ENCODE measurements at regions not wholly inside any gene's neighbourhood (a gene's known extent, or its start where the extent isn't known, plus 50 kb on each side); places are given as distances from the start of the nearest gene placed in this dataset.

- no peak for DNase-seq (ENCODE audit: low read depth in 4 of 4, low spot score in 3 of 4)
These were observed 462.0 kb downstream of the INSC start for GRCh38 chr11:15576769-15577168.

DNA sequence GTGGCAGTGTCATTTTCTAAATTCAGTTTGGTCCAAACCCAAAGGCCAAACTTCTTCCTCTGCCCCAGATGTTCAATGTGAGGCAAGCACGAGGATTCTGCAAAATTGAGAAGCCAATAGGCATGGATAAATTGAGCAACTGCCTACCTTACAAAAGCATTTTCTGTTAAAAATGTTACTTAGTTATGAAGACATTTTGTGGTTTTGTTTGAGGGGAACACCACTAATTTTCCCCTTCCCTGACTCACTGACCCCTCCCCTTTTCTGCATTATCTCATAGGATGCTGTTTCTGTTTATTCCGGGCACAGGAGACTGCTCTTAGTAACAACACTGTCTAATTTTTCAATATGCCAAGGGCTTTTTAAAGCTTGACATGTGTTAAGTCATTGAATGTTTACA, 462.8 kb downstream of the INSC start:
- DNase-seq (ENCODE audit: low read depth in 4 of 4, low spot score in 3 of 4) = no peak

GRCh38 chr11:15579287-15580001, 464.7 kb downstream of the INSC start:
- no peak for DNase-seq (ENCODE audit: low read depth in 4 of 4, low spot score in 3 of 4)

GRCh38 chr11:15580056-15580774, 465.5 kb downstream of the INSC start:
- no peak for DNase-seq (ENCODE audit: low read depth in 4 of 4, low spot score in 3 of 4)

GRCh38 chr11:15580775-15581095, 466.0 kb downstream of the INSC start:
- DNase-seq (ENCODE audit: low read depth in 4 of 4, low spot score in 3 of 4) = no peak

- no peak for DNase-seq (ENCODE audit: low read depth in 4 of 4, low spot score in 3 of 4)
These were observed 469.4 kb downstream of the INSC start for GRCh38 chr11:15584158-15584557.

- no peak for DNase-seq (ENCODE audit: low read depth in 4 of 4, low spot score in 3 of 4)
These were observed 471.0 kb downstream of the INSC start for GRCh38 chr11:15585602-15586331.

- no peak for DNase-seq (ENCODE audit: low read depth in 4 of 4, low spot score in 3 of 4)
These were observed 472.2 kb downstream of the INSC start for GRCh38 chr11:15586741-15587473.

DNA sequence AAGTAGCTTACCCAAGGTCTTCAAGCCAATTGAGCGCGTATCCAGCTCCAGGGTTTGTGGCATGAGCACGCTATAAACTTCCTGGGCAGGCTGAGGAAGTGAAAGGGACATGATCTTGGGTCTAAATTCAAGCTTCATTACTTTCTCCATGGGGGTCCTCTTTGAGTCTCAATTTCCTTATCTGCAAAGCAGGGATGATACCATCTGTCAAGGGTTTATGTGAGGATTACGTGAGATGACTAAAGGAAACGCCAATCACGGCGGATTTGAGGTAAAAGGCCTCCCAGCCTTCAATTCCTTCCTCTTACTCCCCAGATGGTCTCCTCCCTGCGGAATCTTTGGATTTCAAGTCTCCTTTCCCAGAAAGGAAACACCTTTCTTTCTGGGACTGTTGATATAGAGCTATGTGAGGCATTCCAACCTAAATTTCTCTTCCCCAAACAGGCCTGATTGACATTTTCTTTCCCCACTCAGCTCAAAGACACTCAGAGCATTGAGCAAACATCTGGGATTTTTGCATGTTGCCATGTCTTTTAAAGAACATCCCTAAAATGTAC, 474.4 kb downstream of the INSC start:
- DNase-seq (ENCODE audit: low read depth in 4 of 4, low spot score in 3 of 4) = no peak

- no peak for DNase-seq (ENCODE audit: low read depth in 4 of 4, low spot score in 3 of 4)
These were observed 475.4 kb downstream of the INSC start for GRCh38 chr11:15590132-15590531.

DNA sequence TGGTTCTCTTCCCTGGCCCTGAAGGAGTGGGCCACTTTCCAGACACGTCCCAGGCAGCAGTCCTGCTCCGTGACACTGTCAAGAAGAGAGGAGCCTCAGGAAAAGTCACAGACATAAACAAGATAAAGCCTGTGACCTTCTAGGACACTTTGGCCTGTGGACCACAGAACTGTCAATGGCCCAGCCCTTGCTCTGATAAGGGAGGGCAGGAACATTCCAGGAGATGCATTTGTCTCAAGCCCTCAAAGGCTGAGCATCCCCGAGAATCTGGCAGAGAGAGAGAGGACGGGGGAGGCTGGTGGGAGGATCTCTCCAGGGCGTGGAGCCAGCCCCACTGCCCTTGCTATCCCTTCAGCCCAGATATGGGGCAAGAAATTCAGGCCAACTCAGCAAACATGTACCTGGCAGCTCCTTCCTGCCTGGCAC, 476.4 kb downstream of the INSC start:
- no peak for DNase-seq (ENCODE audit: low read depth in 4 of 4, low spot score in 3 of 4)

DNA sequence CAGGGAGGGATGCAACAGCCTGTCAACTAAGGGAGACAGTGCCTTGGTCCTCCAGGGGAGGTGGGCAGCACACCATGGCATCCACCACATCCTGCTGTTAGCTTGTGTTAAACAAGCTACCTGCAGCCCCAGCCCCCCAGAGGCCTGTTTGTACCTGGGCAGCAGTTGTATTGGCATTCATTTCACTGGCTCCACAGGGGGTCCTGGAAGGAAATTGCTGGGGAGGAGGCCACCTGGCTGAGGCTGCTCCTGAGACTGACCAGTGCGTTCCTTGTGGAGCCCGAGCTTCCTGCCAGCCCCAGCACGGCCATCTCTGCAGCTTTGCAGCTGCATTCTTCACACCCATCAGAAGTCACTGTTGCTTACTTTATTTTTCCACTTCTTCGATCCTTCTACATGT, 479.9 kb downstream of the INSC start:
- DNase-seq (ENCODE audit: low read depth in 4 of 4, low spot score in 3 of 4) = no peak

DNA sequence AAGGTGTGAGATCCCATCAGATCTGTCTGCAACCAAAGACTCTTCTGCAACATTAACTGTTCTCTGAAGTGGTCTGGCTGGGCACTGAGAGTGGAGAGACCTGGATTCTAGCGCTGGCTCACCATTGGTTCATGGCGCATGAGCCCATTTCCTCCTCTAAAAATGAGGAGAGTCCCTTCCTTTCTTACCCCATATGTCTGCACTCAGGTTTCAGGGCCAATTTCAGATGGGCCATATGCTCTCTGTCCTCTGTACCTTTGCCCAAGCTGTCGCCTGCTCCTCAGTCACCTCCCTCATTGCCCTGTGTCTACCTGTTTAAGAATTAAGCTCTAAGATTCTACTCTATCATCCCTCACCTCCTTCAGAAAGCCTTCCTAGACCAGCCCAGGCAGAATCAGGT, 484.7 kb downstream of the INSC start:
- DNase-seq (ENCODE audit: low read depth in 4 of 4, low spot score in 3 of 4) = no peak

DNA sequence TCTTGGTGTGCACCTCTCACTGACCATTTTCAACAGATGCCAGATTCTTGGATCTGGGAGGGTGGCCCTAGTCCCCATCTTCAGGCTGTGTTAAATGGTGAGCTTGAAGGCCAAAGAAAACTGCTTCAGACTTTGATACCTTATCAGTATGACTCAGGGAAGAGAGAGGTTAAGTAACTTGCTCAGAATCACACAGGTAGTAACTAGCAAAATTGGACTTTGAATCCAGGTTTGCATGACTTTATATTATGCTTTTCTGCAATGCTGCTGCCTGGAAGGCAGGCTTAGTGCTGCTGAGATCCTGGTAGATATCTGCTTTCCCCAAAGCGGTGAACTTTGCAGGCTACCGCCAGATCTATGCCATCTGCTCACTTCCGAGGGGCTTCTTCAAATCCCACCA, 487.3 kb downstream of the INSC start:
- DNase-seq (ENCODE audit: low read depth in 4 of 4, low spot score in 3 of 4) = no peak

DNA sequence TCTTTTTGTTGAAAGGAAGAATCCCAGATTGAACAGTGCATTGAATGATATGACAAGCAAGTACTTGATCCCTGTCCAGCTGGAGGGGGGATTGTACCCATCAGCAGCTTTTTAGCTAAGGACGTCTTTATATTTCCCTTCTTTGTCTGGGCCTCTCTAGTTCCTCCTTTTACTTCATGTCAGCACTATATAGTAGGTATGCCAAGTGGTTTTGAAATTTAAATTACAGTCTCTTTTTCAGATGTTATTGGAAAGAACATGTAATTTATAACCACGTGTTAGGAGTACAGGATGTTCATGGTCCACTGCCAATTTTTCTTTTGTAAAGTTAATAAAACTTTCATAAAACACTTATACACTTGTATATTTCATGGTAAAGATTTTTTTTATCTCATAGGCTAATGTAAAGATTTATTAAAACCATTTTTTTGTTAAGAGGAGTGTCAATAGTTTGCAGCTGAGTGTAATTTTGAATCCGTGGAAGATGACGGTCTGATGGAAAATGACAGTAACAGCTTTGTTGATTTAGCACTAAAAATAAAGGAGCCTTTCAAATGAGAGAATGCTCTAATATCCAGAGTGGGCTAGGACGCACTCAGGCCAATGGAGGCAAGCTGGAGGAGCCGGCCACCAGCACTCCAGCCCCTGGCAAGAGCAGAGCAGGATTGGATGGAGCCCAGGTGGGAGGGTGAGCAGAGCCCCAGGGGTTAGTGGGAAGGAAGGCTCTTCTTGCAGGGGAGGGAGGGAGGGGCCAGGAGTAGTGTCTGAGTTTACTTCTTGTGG, 488.3 kb downstream of the INSC start:
- no peak for DNase-seq (ENCODE audit: low read depth in 4 of 4, low spot score in 3 of 4)

- no peak for DNase-seq (ENCODE audit: low read depth in 4 of 4, low spot score in 3 of 4)
These were observed 490.4 kb downstream of the INSC start for GRCh38 chr11:15605094-15605493.

- no peak for DNase-seq (ENCODE audit: low read depth in 4 of 4, low spot score in 3 of 4)
These were observed 492.8 kb downstream of the INSC start for GRCh38 chr11:15607361-15608036.

DNA sequence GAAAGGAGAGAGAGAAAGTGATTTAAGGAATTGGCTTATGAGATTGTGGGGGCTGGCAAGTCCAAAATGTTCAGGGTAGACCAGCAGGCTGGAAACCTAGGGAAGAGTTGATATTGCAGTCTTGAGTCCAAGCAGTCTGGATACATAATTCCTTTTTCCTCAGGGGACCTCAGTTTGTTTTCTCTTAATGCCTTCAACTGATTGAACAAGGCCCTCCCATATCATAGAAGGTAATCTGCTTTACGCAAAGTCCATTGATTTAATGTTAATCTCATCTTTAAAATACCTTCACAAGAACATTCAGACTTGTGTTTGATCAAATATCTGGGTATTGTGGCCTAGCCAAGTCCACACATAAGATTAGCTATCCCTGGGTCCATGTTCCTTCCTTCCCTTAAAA, 494.7 kb downstream of the INSC start:
- DNase-seq (ENCODE audit: low read depth in 4 of 4, low spot score in 3 of 4) = no peak

DNA sequence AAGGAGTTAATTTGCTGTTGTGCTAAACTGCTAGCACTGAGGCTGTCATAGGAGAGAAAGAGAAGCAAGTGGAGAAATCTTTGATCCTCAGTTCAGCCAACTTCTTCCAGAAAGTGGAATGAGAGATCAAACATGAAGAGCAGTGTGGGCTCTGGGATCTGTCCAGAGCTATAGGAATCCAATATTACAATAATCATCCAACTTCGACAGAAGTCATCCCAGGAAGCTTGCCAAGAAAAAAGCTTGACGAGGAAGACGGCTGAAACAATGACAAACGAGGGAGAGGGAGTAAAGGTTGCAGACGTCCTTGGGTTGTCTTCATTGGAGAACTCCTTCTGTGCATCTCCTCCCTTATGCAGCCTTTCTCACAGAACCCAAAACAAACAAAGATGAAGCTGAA, 496.2 kb downstream of the INSC start:
- no peak for DNase-seq (ENCODE audit: low read depth in 4 of 4, low spot score in 3 of 4)

DNA sequence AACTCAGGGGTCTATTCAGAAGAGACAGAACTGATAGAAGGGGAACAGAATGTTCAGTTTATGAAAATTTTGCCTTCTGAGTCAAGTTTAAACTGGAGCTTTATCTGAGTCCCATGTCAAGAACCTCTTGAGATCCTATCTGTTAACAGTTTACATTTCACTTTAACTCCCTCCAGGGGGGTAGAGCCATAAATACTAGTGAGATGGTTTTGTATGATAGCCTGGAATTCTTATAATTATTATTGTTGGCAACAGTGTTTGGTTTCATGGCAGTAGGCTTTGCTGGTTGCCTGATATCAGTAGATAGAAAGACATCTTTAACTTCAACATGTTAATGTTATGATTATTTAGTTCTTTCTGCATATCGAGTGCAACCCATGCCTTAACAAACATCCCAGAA, 498.5 kb downstream of the INSC start:
- DNase-seq (ENCODE audit: low read depth in 4 of 4, low spot score in 3 of 4) = no peak

Measured in left renal pelvis (tissue), 4 donors.